Chondrocyte (in vitro differentiated cells): ENCODE measurements at regions not wholly inside any gene's neighbourhood (a gene's known extent, or its start where the extent isn't known, plus 50 kb on each side); places are given as distances from the start of the nearest gene placed in this dataset.

ENCODE experiments used
- DNase-seq: peaks from one replicate; pipeline ENCODE4 v3.0.0; 2021; ENCODE audit warnings: mixed read lengths, low spot score
- H3K27ac Mint-ChIP-seq: one replicate; pipeline ENCODE4 v1.8.0; 2021; ENCODE audit warnings: mild to moderate bottlenecking, moderate library complexity, mixed read lengths; ENCODE audit not compliant: unreplicated experiment
- H3K27me3 Mint-ChIP-seq: 2 replicates; pipeline ENCODE4 v1.8.0; 2021; ENCODE audit warnings: low read depth, mixed read lengths
- H3K36me3 Mint-ChIP-seq: 2 replicates; pipeline ENCODE4 v1.8.0; 2021; ENCODE audit warnings: low read depth, mixed read lengths
- H3K4me1 Mint-ChIP-seq: 2 replicates; pipeline ENCODE4 v1.8.0; 2021; ENCODE audit warnings: low read depth, mild to moderate bottlenecking, mixed read lengths
- H3K4me3 Mint-ChIP-seq: one replicate; pipeline ENCODE4 v1.8.0; 2021; ENCODE audit warnings: mild to moderate bottlenecking, moderate library complexity, mixed read lengths; ENCODE audit not compliant: unreplicated experiment
- H3K9me3 Mint-ChIP-seq: 2 replicates; pipeline ENCODE4 v1.8.0; 2021; ENCODE audit warnings: low read depth, mixed read lengths
- TF ChIP-seq, protein P1 (sequence below): fragments of 200-600 bp; sonication (generic); IDR thresholded peaks from 2 replicates; pipeline ENCODE4 v1.5.0; 2021; ENCODE audit warnings: antibody characterized with exemption, mild to moderate bottlenecking, moderate library complexity

DNA sequence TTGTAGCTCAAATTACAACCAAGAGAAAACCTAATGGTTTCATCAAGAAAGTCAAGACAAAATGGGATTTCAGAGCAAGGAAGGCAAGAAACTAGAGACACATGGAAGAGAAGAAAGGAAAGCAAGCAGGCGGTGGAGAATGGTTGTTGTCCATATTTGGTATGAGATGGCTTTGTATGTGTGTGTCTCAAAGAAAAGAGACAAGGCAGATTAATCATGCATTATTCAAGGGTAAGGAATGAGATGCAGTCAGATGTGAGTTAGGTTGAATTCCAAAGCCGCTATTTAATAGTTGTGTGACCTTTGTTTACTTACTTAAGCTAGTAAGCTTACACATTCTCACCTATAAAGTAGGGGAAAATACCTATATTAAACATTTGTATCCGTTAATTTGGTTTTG, 1029.6 kb downstream of the CDH11 start:
- no peak overlapping the region for H3K4me3 Mint-ChIP-seq
- H3K9me3 Mint-ChIP-seq: peaks cover 3% of the 10 kb centered on the region
- H3K36me3 Mint-ChIP-seq: no peaks in the 10 kb centered on the region
- H3K27ac Mint-ChIP-seq: no peak overlapping the region
- TF ChIP-seq, protein P1, sequence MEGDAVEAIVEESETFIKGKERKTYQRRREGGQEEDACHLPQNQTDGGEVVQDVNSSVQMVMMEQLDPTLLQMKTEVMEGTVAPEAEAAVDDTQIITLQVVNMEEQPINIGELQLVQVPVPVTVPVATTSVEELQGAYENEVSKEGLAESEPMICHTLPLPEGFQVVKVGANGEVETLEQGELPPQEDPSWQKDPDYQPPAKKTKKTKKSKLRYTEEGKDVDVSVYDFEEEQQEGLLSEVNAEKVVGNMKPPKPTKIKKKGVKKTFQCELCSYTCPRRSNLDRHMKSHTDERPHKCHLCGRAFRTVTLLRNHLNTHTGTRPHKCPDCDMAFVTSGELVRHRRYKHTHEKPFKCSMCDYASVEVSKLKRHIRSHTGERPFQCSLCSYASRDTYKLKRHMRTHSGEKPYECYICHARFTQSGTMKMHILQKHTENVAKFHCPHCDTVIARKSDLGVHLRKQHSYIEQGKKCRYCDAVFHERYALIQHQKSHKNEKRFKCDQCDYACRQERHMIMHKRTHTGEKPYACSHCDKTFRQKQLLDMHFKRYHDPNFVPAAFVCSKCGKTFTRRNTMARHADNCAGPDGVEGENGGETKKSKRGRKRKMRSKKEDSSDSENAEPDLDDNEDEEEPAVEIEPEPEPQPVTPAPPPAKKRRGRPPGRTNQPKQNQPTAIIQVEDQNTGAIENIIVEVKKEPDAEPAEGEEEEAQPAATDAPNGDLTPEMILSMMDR: no peak
- DNase-seq: no peak
- peaks cover 17% of the 10 kb centered on the region for H3K4me1 Mint-ChIP-seq
- H3K27me3 Mint-ChIP-seq: no peaks in the 10 kb centered on the region

DNA sequence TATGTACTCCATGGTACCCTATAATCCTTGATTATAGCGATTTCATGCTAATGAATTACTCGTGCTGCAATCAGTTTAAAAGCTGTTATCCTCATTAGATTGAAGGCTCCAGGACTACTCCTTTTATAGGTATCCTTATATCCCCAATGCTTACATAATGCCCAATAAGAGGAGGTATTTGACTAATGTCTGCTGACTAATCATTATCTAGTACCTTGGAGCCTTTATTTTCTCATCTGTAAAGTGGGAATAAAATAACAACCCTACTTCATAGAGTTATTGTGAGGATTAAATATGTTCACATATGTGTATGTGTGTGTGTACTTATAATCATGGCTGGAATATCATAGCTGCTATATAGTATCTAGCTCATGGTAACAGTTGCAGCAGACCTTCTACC, 1031.5 kb downstream of the CDH11 start:
- no peaks in the 10 kb centered on the region for H3K9me3 Mint-ChIP-seq
- no peak for DNase-seq
- no peaks in the 10 kb centered on the region for H3K36me3 Mint-ChIP-seq
- no peak overlapping the region for H3K27ac Mint-ChIP-seq
- H3K4me3 Mint-ChIP-seq: no peak overlapping the region
- H3K4me1 Mint-ChIP-seq: peaks cover 17% of the 10 kb centered on the region
- no peaks in the 10 kb centered on the region for H3K27me3 Mint-ChIP-seq
- TF ChIP-seq, protein P1: no peak

DNA sequence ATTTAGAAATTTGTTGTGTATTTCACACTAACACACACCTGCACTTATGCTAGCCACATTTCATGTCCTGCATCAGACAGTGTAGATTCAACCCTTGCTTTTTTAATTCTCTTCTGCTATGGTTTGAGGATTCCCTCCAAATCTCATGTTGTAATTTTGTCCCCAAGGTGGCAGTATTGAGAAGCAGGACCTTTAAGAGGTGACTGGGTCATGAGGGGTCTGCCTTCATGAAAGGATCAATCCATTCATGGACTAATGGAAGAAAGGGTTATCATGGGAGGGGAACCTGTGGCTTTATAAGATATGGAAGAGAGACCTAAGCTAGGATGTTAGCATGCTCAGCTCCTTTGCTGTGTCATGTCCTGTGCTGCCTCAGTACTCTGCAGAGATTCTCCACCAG, 1032.2 kb downstream of the CDH11 start:
- H3K27me3 Mint-ChIP-seq: no peaks in the 10 kb centered on the region
- DNase-seq: no peak
- H3K4me3 Mint-ChIP-seq: no peak overlapping the region

DNA sequence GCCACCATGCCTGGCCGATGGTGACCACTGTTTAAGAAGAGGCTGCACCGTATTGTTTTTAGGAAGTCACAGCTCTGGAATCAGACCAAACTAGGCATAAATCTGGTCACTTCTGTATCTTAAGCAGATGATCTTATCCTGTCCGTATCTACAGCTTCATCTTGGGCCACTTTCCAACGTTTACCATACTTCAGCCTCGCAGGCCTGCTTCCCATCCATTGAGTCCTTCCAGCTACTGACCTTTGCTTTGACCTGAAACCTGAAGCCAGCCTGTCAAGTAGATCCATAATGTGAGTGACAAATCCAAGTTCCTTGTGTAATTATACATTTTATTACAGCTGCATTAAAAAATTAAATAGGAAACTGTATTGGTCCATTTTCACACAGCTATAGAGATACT, 1033.0 kb downstream of the CDH11 start:
- TF ChIP-seq, protein P1: no peak
- DNase-seq: no peak
- Mint-ChIP-seq H3K4me3 (no peak overlapping the region), H3K27ac (no peak overlapping the region), H3K27me3 (no peaks in the 10 kb centered on the region), H3K4me1 (peaks cover 17% of the 10 kb centered on the region), H3K9me3 (no peaks in the 10 kb centered on the region), H3K36me3 (no peaks in the 10 kb centered on the region)

More for the DNA sequence above, 1032.2 kb downstream of the CDH11 start:
- Mint-ChIP-seq H3K27ac (no peak overlapping the region), H3K9me3 (no peaks in the 10 kb centered on the region), H3K4me1 (peaks cover 17% of the 10 kb centered on the region), H3K36me3 (no peaks in the 10 kb centered on the region)
- TF ChIP-seq, protein P1: peak; percentile 83

DNA sequence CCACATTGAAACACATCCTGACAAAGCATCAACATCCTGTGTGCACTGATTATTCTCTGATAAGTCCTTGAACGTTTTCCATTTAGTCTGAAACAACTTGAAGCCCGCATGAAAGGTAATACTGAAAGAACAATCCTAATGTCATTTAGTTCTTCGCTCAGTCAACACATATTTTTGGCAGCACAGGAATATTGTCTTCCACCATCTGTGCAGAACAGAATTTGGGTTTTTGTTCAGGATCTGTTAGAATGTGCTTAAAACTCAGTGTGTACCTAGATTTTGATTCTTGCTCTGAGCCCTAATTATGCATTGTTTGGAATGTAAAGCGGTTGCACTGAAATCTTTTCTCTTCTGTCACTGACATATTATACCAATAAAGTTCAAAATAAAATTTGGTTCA, 1036.6 kb downstream of the CDH11 start:
- no peak for DNase-seq
- no peak overlapping the region for H3K4me3 Mint-ChIP-seq
- no peaks in the 10 kb centered on the region for H3K27me3 Mint-ChIP-seq
- no peak overlapping the region for H3K27ac Mint-ChIP-seq
- H3K36me3 Mint-ChIP-seq: no peaks in the 10 kb centered on the region
- no peaks in the 10 kb centered on the region for H3K9me3 Mint-ChIP-seq
- TF ChIP-seq, protein P1: no peak
- peaks cover 3% of the 10 kb centered on the region for H3K4me1 Mint-ChIP-seq
